ENCODE measurements at regions not wholly inside any gene's neighbourhood (a gene's known extent, or its start where the extent isn't known, plus 50 kb on each side); places are given as distances from the start of the nearest gene placed in this dataset.

GRCh38 chr11:11073996-11074395 lies 216.1 kb upstream of the ZBED5 start:
- TF ChIP-seq CTCF (IDR thresholded peaks at IDR 0.05; ENCODE audit: insufficient read depth, low read length) (no peak), REST (IDR thresholded peaks at IDR 0.05; ENCODE audit: insufficient replicate concordance, low read depth) (no peak), POLR2AphosphoS5 (IDR thresholded peaks at IDR 0.05; ENCODE audit: low read depth) (no peak)

Measured in HL-60 (cell line).